ENCODE measurements at regions not wholly inside any gene's neighbourhood (a gene's known extent, or its start where the extent isn't known, plus 50 kb on each side); places are given as distances from the start of the nearest gene placed in this dataset.

- Mint-ChIP-seq H3K4me1 (no peaks in the 10 kb centered on the region), H3K27me3 (no peaks in the 10 kb centered on the region), H3K9me3 (peaks cover 0 to 7% (median 0%) of the 10 kb centered on the region in 9 donors), H3K27ac (no peak overlapping the region), H3K36me3 (no peaks in the 10 kb centered on the region), H3K4me3 (no peak overlapping the region)
- DNase-seq (no peak), ATAC-seq (no peak)
- POLR2A ChIA-PET, result interaction anchor here (0.6 kb wide), 1 partner anchor 9 kb away, joined by 3 read pairs; no protein-coding TSS in a partner anchor
Measured at GRCh38 chr3:103909395-103909794, 1457.3 kb upstream of the ALCAM start.

- Mint-ChIP-seq H3K27me3 (no peaks in the 10 kb centered on the region), H3K36me3 (no peaks in the 10 kb centered on the region), H3K4me3 (no peak overlapping the region), H3K27ac (no peak overlapping the region), H3K9me3 (peaks cover 0 to 6% (median 0%) of the 10 kb centered on the region in 9 donors), H3K4me1 (no peaks in the 10 kb centered on the region)
- DNase-seq (no peak), ATAC-seq (no peak)
- POLR2A ChIA-PET, result interaction anchor here (0.6 kb wide), 1 partner anchor 9 kb away, joined by 3 read pairs; no protein-coding TSS in a partner anchor
Measured at GRCh38 chr3:103918336-103918735, 1448.4 kb upstream of the ALCAM start.

- POLR2A ChIA-PET, result no interaction called here
- Mint-ChIP-seq H3K27me3 (no peaks in the 10 kb centered on the region), H3K4me1 (no peaks in the 10 kb centered on the region), H3K27ac (no peak overlapping the region), H3K4me3 (no peak overlapping the region), H3K36me3 (no peaks in the 10 kb centered on the region), H3K9me3 (peaks cover 0 to 6% (median 0%) of the 10 kb centered on the region in 9 donors)
- ATAC-seq, result no peak
- no peak for DNase-seq
Measured at GRCh38 chr3:103919327-103919726, 1447.4 kb upstream of the ALCAM start.

- ATAC-seq (no peak), DNase-seq (no peak)
- H3K4me3 Mint-ChIP-seq, result no peak overlapping the region
- peaks cover 0 to 10% (median 0%) of the 10 kb centered on the region in 9 donors for H3K9me3 Mint-ChIP-seq
- no peaks in the 10 kb centered on the region for H3K4me1 Mint-ChIP-seq
- POLR2A ChIA-PET, result no interaction called here
- no peaks in the 10 kb centered on the region for H3K36me3 Mint-ChIP-seq
- H3K27ac Mint-ChIP-seq, result no peak overlapping the region
- H3K27me3 Mint-ChIP-seq, result no peaks in the 10 kb centered on the region
Measured at GRCh38 chr3:103923907-103924306, 1442.8 kb upstream of the ALCAM start.

- no peak for ATAC-seq
- no peaks in the 10 kb centered on the region for H3K27me3 Mint-ChIP-seq
- no peaks in the 10 kb centered on the region for H3K36me3 Mint-ChIP-seq
- POLR2A ChIA-PET, result no interaction called here
- DNase-seq, result no peak
- H3K4me1 Mint-ChIP-seq, result no peaks in the 10 kb centered on the region
- no peak overlapping the region for H3K27ac Mint-ChIP-seq
- peaks cover 0 to 10% (median 2%) of the 10 kb centered on the region in 9 donors for H3K9me3 Mint-ChIP-seq
- no peak overlapping the region for H3K4me3 Mint-ChIP-seq
Measured at GRCh38 chr3:103924544-103924943, 1442.2 kb upstream of the ALCAM start.

- DNase-seq (no peak), ATAC-seq (no peak)
- H3K4me1 Mint-ChIP-seq, result no peaks in the 10 kb centered on the region
- POLR2A ChIA-PET, result no interaction called here
- no peaks in the 10 kb centered on the region for H3K36me3 Mint-ChIP-seq
- no peak overlapping the region for H3K4me3 Mint-ChIP-seq
- H3K27me3 Mint-ChIP-seq, result no peaks in the 10 kb centered on the region
- H3K9me3 Mint-ChIP-seq, result peaks cover 0 to 11% (median 4%) of the 10 kb centered on the region in 9 donors
- no peak overlapping the region for H3K27ac Mint-ChIP-seq
Measured at GRCh38 chr3:103926936-103927335, 1439.8 kb upstream of the ALCAM start.

GRCh38 chr3:103927896-103928295 is 1438.8 kb upstream of the ALCAM start:
- POLR2A ChIA-PET, result no interaction called here
- H3K36me3 Mint-ChIP-seq, result no peaks in the 10 kb centered on the region
- no peak overlapping the region for H3K27ac Mint-ChIP-seq
- DNase-seq (no peak), ATAC-seq (no peak)
- H3K4me3 Mint-ChIP-seq, result no peak overlapping the region
- H3K27me3 Mint-ChIP-seq, result no peaks in the 10 kb centered on the region
- H3K9me3 Mint-ChIP-seq, result peaks cover 0 to 16% (median 7%) of the 10 kb centered on the region in 9 donors
- no peaks in the 10 kb centered on the region for H3K4me1 Mint-ChIP-seq

- POLR2A ChIA-PET, result no interaction called here
- ATAC-seq (no peak), DNase-seq (no peak)
- no peaks in the 10 kb centered on the region for H3K4me1 Mint-ChIP-seq
- H3K36me3 Mint-ChIP-seq, result no peaks in the 10 kb centered on the region
- no peak overlapping the region for H3K27ac Mint-ChIP-seq
- H3K4me3 Mint-ChIP-seq, result no peak overlapping the region
- H3K27me3 Mint-ChIP-seq, result no peaks in the 10 kb centered on the region
- peaks cover 0 to 15% (median 5%) of the 10 kb centered on the region in 9 donors for H3K9me3 Mint-ChIP-seq
Measured at GRCh38 chr3:103937094-103937493, 1429.6 kb upstream of the ALCAM start.

- no peak for DNase-seq
- Mint-ChIP-seq H3K27me3 (no peaks in the 10 kb centered on the region), H3K36me3 (no peaks in the 10 kb centered on the region), H3K4me3 (no peak overlapping the region), H3K9me3 (peaks cover 0 to 3% (median 0%) of the 10 kb centered on the region in 9 donors), H3K4me1 (no peaks in the 10 kb centered on the region), H3K27ac (no peak overlapping the region)
- ATAC-seq, result no peak
- POLR2A ChIA-PET, result no interaction called here
Measured at GRCh38 chr3:103947062-103947461, 1419.6 kb upstream of the ALCAM start.

GRCh38 chr3:103949693-103950092 is 1417.0 kb upstream of the ALCAM start:
- no peak overlapping the region for H3K4me3 Mint-ChIP-seq

GRCh38 chr3:103950676-103951075 is 1416.0 kb upstream of the ALCAM start:
- Mint-ChIP-seq H3K36me3 (no peaks in the 10 kb centered on the region), H3K4me1 (no peaks in the 10 kb centered on the region), H3K27ac (no peak overlapping the region), H3K27me3 (no peaks in the 10 kb centered on the region), H3K4me3 (no peak overlapping the region), H3K9me3 (peaks cover 0 to 4% (median 0%) of the 10 kb centered on the region in 9 donors)
- ATAC-seq, result no peak
- no peak for DNase-seq
- POLR2A ChIA-PET, result no interaction called here

More at GRCh38 chr3:103949693-103950092, 1417.0 kb upstream of the ALCAM start:
- no peak overlapping the region for H3K27ac Mint-ChIP-seq
- no peaks in the 10 kb centered on the region for H3K4me1 Mint-ChIP-seq
- no peaks in the 10 kb centered on the region for H3K27me3 Mint-ChIP-seq
- H3K36me3 Mint-ChIP-seq, result no peaks in the 10 kb centered on the region
- POLR2A ChIA-PET, result no interaction called here
- peaks cover 0 to 4% (median 0%) of the 10 kb centered on the region in 9 donors for H3K9me3 Mint-ChIP-seq
- no peak for DNase-seq
- no peak for ATAC-seq

GRCh38 chr3:103953796-103954195 is 1412.9 kb upstream of the ALCAM start:
- Mint-ChIP-seq H3K4me1 (no peaks in the 10 kb centered on the region), H3K27me3 (no peaks in the 10 kb centered on the region), H3K27ac (no peak overlapping the region), H3K4me3 (no peak overlapping the region), H3K9me3 (peaks cover 0 to 9% (median 0%) of the 10 kb centered on the region in 9 donors), H3K36me3 (no peaks in the 10 kb centered on the region)
- no peak for ATAC-seq
- POLR2A ChIA-PET, result no interaction called here
- no peak for DNase-seq

- no peak overlapping the region for H3K4me3 Mint-ChIP-seq
- no peak for ATAC-seq
- H3K9me3 Mint-ChIP-seq, result peaks cover 0 to 15% (median 0%) of the 10 kb centered on the region in 9 donors
- no peak overlapping the region for H3K27ac Mint-ChIP-seq
- H3K4me1 Mint-ChIP-seq, result no peaks in the 10 kb centered on the region
- H3K27me3 Mint-ChIP-seq, result no peaks in the 10 kb centered on the region
- POLR2A ChIA-PET, result no interaction called here
- DNase-seq, result no peak
- no peaks in the 10 kb centered on the region for H3K36me3 Mint-ChIP-seq
Measured at GRCh38 chr3:103960819-103961218, 1405.9 kb upstream of the ALCAM start.

- no peak for DNase-seq
- H3K27me3 Mint-ChIP-seq, result no peaks in the 10 kb centered on the region
- no peak for ATAC-seq
- H3K9me3 Mint-ChIP-seq, result peaks cover 0 to 10% (median 0%) of the 10 kb centered on the region in 9 donors
- POLR2A ChIA-PET, result no interaction called here
- no peak overlapping the region for H3K4me3 Mint-ChIP-seq
- no peaks in the 10 kb centered on the region for H3K36me3 Mint-ChIP-seq
- H3K27ac Mint-ChIP-seq, result no peak overlapping the region
- H3K4me1 Mint-ChIP-seq, result no peaks in the 10 kb centered on the region
Measured at GRCh38 chr3:103963599-103963998, 1403.1 kb upstream of the ALCAM start.
